GM12878 (cell line): ENCODE measurements at regions not wholly inside any gene's neighbourhood (a gene's known extent, or its start where the extent isn't known, plus 50 kb on each side); places are given as distances from the start of the nearest gene placed in this dataset.

Source experiments
- ATAC-seq: fragments of 200-7000 bp; cut with Tn5 transposase; 3 replicates; pipeline ENCODE4 v1.9.1; 2020; ENCODE audit warnings: mild to moderate bottlenecking, moderate library complexity
- BruUV-seq: library from RNA; stranded (reverse); fragments of 400-500 nt; replicated peaks from 2 replicates; lab custom pipeline; 2021; lab: Mats Ljungman, UMichigan
- CTCF ChIA-PET: fragments of 300-600 bp; sonication (Branson Sonifier 250); formaldehyde crosslinking; extraction: SDS; loops from one replicate; lab custom pipeline; 2021; ENCODE audit warnings: inconsistent platforms; lab: Yijun Ruan, JAX
- POLR2A ChIA-PET: fragments of 350-600 bp; formaldehyde crosslinking; extraction: SDS; loops from one replicate; lab custom pipeline; 2021; ENCODE audit warnings: inconsistent platforms; lab: Charles Lee
- RAD21 ChIA-PET: fragments of 300-600 bp; sonication (Branson Sonifier 250); formaldehyde crosslinking; loops from one replicate; lab custom pipeline; 2023; ENCODE audit warnings: antibody characterized with exemption; ENCODE audit not compliant: unreplicated experiment; lab: Charles Lee
- SMC1A ChIA-PET: fragments of 300-600 bp; sonication (Branson Sonifier 250); formaldehyde crosslinking; loops from one replicate; lab custom pipeline; 2023; ENCODE audit not compliant: unreplicated experiment, uncharacterized antibody; lab: Charles Lee
- DNase-seq: peaks from one replicate; pipeline ENCODE4 v3.0.0-alpha.2; 2011; ENCODE audit warnings: low read depth, low spot score
- FAIRE-seq: peaks from 3 replicates; lab custom pipeline; 2011; peaks lifted over from hg19 to GRCh38; lab: Jason Lieb, UNC
- H2AFZ ChIP-seq: 2 replicates; pipeline ENCODE4 v1.6.0; 2011; ENCODE audit warnings: low read depth, low read length, control low read depth; ENCODE audit not compliant: control insufficient read depth
- H3K27ac ChIP-seq: 2 replicates; pipeline ENCODE4 v1.5.1; 2011; ENCODE audit warnings: control low read depth; ENCODE audit not compliant: control insufficient read depth, insufficient read depth
- H3K27me3 ChIP-seq, 2 experiments: replicated peaks in 1 of 2; 2 replicates each; pipeline versions ENCODE4 v1.6.0 to v1.6.1; 2011; ENCODE audit warnings: low read length in 1 of 2; ENCODE audit not compliant: control insufficient read depth in 2 of 2, insufficient read depth in 2 of 2
- H3K36me3 ChIP-seq, 2 experiments: 2 replicates each; pipeline ENCODE4 v1.5.1; 2011; ENCODE audit warnings: low read length in 1 of 2; ENCODE audit not compliant: control insufficient read depth in 2 of 2, insufficient read depth in 2 of 2
- H3K4me1 ChIP-seq: 2 replicates; pipeline ENCODE4 v1.6.1; 2011; ENCODE audit warnings: mild to moderate bottlenecking, low read length, moderate library complexity, mixed read lengths; ENCODE audit not compliant: control insufficient read depth, insufficient read depth
- H3K4me2 ChIP-seq: 2 replicates; pipeline ENCODE4 v1.6.0; 2011; ENCODE audit warnings: control low read depth; ENCODE audit not compliant: control insufficient read depth, insufficient read depth
- H3K4me3 ChIP-seq: fragments of 200-600 bp; sonication (generic); 2 replicates; pipeline ENCODE4 v1.5.1; 2016
- H3K79me2 ChIP-seq: 2 replicates; pipeline ENCODE4 v1.6.0; 2011; ENCODE audit warnings: low read length; ENCODE audit not compliant: control insufficient read depth, insufficient read depth
- H3K9ac ChIP-seq: 2 replicates; pipeline ENCODE4 v1.8.0; 2011; ENCODE audit warnings: low read length, control low read depth, mixed read lengths; ENCODE audit not compliant: control insufficient read depth, insufficient read depth
- H3K9me3 ChIP-seq: replicated peaks from 3 replicates; pipeline ENCODE4 v1.5.1; 2011; ENCODE audit warnings: mild to moderate bottlenecking, low read length; ENCODE audit not compliant: control insufficient read depth, insufficient read depth
- H4K20me1 ChIP-seq: 2 replicates; pipeline ENCODE4 v1.6.0; 2011; ENCODE audit not compliant: control insufficient read depth, insufficient read depth
- BRCA1 ChIP-seq: IDR thresholded peaks from 2 replicates; pipeline ENCODE4 v1.6.1; 2011; ENCODE audit warnings: low read depth, low read length, improper control_type of control experiment
- CREB1 ChIP-seq: IDR thresholded peaks from 2 replicates; pipeline ENCODE4 v1.6.1; 2012; ENCODE audit warnings: low read depth, mild to moderate bottlenecking, inconsistent platforms
- NFYB ChIP-seq: IDR thresholded peaks from 2 replicates; pipeline ENCODE4 v1.6.1; 2011; ENCODE audit warnings: low read depth, mild to moderate bottlenecking, low read length, improper control_type of control experiment, moderate library complexity; ENCODE audit not compliant: insufficient read depth
- PML ChIP-seq: IDR thresholded peaks from 2 replicates; pipeline ENCODE4 v1.6.1; 2012; ENCODE audit warnings: low read length, inconsistent platforms
- PRDM15 ChIP-seq: fragments of 450-650 bp; formaldehyde crosslinking; IDR thresholded peaks from 2 replicates; pipeline ENCODE4 v1.4.0; 2020; ENCODE audit warnings: mild to moderate bottlenecking, moderate library complexity
- TARDBP ChIP-seq: IDR thresholded peaks from 2 replicates; pipeline ENCODE4 v1.6.1; 2016; ENCODE audit warnings: borderline replicate concordance
- WGBS: methylation state at CpG from one replicate; pipeline ENCODE4 v1.1.6; 2016; ENCODE audit warnings: low lambda C conversion rate; ENCODE audit not compliant: insufficient replicate concordance, insufficient coverage; ENCODE audit errors: missing lambda C conversion rate; 5-methylcytosine and 5-hydroxymethylcytosine counted together
- in situ Hi-C: fragments of 300-500 bp; cut with MboI; formaldehyde crosslinking; loops from 9 replicates; pipeline ENCODE4 v1.14.3; 2018; ENCODE audit warnings: mixed read lengths
- intact Hi-C: fragments of 100-400 bp; cut with micrococcal nuclease; formaldehyde crosslinking; loops from one replicate; pipeline ENCODE4 v1.14.2; 2022; ENCODE audit not compliant: unreplicated experiment
- TF ChIP-seq, protein P1 (sequence below): fragments of 450-650 bp; IDR thresholded peaks from 2 replicates; pipeline ENCODE4 v1.6.1; 2017; ENCODE audit warnings: mild to moderate bottlenecking, moderate library complexity

GRCh38 chr5:175257847-175258194 lies 186.2 kb downstream of the DRD1 start:
- in situ Hi-C loops: no loop called here
- H2AFZ ChIP-seq: no peak overlapping the region
- no peak for DNase-seq
- H3K4me2 ChIP-seq: no peak overlapping the region
- intact Hi-C loops: no loop called here
- H3K4me1 ChIP-seq: no peaks in the 10 kb centered on the region
- ChIA-PET SMC1A (no interaction called here), CTCF (interaction anchor here (0.9 kb wide), 1 partner anchor 10 kb away, joined by 3 read pairs; no protein-coding TSS in a partner anchor), POLR2A (no interaction called here), RAD21 (no interaction called here)
- no TSS peak for BruUV-seq
- no peaks in the 10 kb centered on the region for H3K79me2 ChIP-seq
- no peak overlapping the region for H3K9ac ChIP-seq
- TF ChIP-seq TARDBP: no peak
- TF ChIP-seq, protein P1, sequence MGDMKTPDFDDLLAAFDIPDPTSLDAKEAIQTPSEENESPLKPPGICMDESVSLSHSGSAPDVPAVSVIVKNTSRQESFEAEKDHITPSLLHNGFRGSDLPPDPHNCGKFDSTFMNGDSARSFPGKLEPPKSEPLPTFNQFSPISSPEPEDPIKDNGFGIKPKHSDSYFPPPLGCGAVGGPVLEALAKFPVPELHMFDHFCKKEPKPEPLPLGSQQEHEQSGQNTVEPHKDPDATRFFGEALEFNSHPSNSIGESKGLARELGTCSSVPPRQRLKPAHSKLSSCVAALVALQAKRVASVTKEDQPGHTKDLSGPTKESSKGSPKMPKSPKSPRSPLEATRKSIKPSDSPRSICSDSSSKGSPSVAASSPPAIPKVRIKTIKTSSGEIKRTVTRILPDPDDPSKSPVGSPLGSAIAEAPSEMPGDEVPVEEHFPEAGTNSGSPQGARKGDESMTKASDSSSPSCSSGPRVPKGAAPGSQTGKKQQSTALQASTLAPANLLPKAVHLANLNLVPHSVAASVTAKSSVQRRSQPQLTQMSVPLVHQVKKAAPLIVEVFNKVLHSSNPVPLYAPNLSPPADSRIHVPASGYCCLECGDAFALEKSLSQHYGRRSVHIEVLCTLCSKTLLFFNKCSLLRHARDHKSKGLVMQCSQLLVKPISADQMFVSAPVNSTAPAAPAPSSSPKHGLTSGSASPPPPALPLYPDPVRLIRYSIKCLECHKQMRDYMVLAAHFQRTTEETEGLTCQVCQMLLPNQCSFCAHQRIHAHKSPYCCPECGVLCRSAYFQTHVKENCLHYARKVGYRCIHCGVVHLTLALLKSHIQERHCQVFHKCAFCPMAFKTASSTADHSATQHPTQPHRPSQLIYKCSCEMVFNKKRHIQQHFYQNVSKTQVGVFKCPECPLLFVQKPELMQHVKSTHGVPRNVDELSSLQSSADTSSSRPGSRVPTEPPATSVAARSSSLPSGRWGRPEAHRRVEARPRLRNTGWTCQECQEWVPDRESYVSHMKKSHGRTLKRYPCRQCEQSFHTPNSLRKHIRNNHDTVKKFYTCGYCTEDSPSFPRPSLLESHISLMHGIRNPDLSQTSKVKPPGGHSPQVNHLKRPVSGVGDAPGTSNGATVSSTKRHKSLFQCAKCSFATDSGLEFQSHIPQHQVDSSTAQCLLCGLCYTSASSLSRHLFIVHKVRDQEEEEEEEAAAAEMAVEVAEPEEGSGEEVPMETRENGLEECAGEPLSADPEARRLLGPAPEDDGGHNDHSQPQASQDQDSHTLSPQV: no peak
- no peak for TF ChIP-seq BRCA1
- TF ChIP-seq PRDM15 (CRISPR knock-in tag): no peak
- TF ChIP-seq CREB1: no peak
- peak; percentile 43; the same call in 1 of the 2 replicates for TF ChIP-seq NFYB
- no peak for TF ChIP-seq PML
- H3K4me3 ChIP-seq: no peak overlapping the region
- H3K9me3 ChIP-seq: no peaks in the 10 kb centered on the region
- ATAC-seq: peak; percentile 27; the same call in 1 of the 3 replicates
- no peak for FAIRE-seq
- no peak overlapping the region for H3K27ac ChIP-seq
- no peaks in the 10 kb centered on the region for H4K20me1 ChIP-seq
- 42% methylated on average over 1 of the region's 1 CpG for WGBS
- H3K36me3 ChIP-seq: no peaks in the 10 kb centered on the region
- H3K27me3 ChIP-seq: no peaks in the 10 kb centered on the region
